ENCODE measurements at regions not wholly inside any gene's neighbourhood (a gene's known extent, or its start where the extent isn't known, plus 50 kb on each side); places are given as distances from the start of the nearest gene placed in this dataset.

DNA sequence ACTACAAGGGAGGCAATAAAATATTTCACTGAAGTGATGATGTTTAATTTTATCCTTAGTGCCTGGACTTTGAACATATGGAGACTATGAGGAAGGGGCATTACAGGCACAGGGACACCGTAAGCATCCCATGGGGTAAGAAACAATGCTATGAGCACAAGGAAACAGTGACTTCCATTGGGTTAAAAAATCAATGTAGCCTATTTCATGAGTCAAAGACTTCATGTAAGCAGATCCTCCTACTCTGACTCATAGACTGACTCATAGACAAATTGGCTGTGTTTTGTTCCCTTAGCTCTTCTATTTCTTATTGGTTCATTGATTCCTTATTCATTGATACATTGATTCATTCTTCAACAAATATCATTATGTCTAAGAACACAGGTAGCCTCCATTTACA is 351.0 kb downstream of the PRELID2 start:
- Histone ChIP-seq H3K9me3 (no peaks in the 10 kb centered on the region), H3K4me3 (no peak overlapping the region), H3K27me3 (no peaks in the 10 kb centered on the region), H3K27ac (no peak overlapping the region), H3K4me1 (no peaks in the 10 kb centered on the region), H3K36me3 (no peaks in the 10 kb centered on the region)
- TF ChIP-seq, protein P1, sequence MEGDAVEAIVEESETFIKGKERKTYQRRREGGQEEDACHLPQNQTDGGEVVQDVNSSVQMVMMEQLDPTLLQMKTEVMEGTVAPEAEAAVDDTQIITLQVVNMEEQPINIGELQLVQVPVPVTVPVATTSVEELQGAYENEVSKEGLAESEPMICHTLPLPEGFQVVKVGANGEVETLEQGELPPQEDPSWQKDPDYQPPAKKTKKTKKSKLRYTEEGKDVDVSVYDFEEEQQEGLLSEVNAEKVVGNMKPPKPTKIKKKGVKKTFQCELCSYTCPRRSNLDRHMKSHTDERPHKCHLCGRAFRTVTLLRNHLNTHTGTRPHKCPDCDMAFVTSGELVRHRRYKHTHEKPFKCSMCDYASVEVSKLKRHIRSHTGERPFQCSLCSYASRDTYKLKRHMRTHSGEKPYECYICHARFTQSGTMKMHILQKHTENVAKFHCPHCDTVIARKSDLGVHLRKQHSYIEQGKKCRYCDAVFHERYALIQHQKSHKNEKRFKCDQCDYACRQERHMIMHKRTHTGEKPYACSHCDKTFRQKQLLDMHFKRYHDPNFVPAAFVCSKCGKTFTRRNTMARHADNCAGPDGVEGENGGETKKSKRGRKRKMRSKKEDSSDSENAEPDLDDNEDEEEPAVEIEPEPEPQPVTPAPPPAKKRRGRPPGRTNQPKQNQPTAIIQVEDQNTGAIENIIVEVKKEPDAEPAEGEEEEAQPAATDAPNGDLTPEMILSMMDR (IDR thresholded peaks at IDR 0.05), result no peak
- no peak for DNase-seq (ENCODE audit: low spot score)

DNA sequence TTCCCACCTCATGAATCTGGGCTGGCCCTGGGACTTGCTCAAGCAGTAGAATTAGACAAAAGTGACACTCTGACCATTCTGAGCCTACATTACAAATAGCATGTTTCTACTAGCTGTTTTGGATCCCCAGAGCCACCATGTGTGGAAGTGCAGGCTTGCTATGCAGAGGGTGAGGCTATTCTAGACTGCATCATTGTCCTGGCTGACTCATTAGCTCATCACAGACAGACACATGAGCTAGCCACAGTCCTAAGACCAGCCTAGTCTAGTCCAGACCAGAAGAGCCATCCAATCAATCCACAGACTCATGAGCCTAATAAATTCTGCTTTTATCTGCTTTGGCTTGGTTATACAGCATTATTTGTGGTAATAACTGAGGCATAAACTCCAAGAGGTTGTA is 351.9 kb downstream of the PRELID2 start:
- Histone ChIP-seq H3K4me3 (no peak overlapping the region), H3K4me1 (no peaks in the 10 kb centered on the region), H3K27ac (no peak overlapping the region), H3K36me3 (no peaks in the 10 kb centered on the region), H3K9me3 (no peaks in the 10 kb centered on the region), H3K27me3 (no peaks in the 10 kb centered on the region)
- DNase-seq (ENCODE audit: low spot score), result no peak
- TF ChIP-seq, protein P1 (IDR thresholded peaks at IDR 0.05), result no peak

DNA sequence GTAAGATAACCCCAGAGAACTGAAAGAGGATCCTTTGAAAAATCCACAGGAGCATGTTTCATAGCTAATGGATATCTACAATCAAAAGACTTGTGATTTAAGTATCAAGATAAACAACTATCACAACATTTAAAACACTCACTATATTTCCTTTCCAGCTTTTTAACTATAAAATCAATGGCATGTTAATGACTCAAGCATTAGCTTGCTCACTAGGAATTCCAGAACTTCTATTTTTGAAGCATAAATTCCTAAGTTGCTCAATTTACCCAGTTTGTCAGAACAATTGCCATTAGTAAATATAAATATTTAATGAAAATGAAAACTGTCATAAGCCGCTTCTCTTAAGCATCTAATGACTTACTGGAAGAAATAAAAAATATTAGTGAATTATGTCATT is 355.3 kb downstream of the PRELID2 start:
- TF ChIP-seq, protein P1 (IDR thresholded peaks at IDR 0.05), result no peak

DNA sequence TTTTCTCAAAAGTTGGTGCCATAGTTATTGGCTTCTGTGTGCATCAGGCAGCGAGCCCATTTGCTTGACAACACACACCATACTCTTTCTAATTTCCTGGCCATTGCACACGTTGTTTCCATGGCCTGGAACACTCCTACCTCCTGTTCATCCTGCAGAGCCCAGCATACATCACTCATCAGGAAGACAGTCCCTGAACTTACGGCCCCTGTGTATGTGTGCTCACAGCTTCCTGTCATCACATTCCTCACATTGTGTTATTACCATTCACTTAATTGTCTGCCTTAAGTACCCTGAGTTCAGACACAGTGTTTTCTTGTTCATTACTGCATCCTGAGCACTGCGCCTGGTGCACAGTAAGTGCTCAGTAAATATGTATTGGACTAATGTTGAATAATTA is 355.9 kb downstream of the PRELID2 start:
- DNase-seq (ENCODE audit: low spot score), result no peak
- no peak overlapping the region for H3K4me3 ChIP-seq
- H3K27me3 ChIP-seq, result no peaks in the 10 kb centered on the region
- TF ChIP-seq, protein P1 (IDR thresholded peaks at IDR 0.05), result no peak
- no peak overlapping the region for H3K27ac ChIP-seq
- H3K9me3 ChIP-seq, result no peaks in the 10 kb centered on the region
- H3K4me1 ChIP-seq, result no peaks in the 10 kb centered on the region
- no peaks in the 10 kb centered on the region for H3K36me3 ChIP-seq

More for the DNA sequence above, 355.3 kb downstream of the PRELID2 start:
- Histone ChIP-seq H3K4me3 (no peak overlapping the region), H3K9me3 (no peaks in the 10 kb centered on the region), H3K36me3 (no peaks in the 10 kb centered on the region), H3K27ac (no peak overlapping the region), H3K4me1 (no peaks in the 10 kb centered on the region), H3K27me3 (no peaks in the 10 kb centered on the region)
- no peak for DNase-seq (ENCODE audit: low spot score)

DNA sequence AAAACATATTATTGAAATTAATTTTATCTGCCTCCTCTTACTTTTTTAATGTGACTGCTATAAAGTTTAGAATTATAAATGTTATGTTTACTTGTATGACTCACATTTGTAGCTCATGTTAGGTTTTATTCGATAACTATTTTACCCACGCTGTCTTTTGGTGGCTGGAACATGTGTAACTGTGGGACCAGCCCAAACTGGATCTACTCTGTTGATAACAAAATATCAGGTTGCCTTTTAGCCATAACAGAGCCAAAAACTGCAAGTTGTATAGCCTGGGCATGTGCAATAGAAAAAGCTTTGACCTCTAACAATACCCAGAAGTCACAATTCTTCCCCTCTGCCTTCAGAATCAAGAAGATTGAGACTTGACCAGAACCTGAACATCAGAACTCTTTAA is 356.5 kb downstream of the PRELID2 start:
- Histone ChIP-seq H3K9me3 (no peaks in the 10 kb centered on the region), H3K4me3 (no peak overlapping the region), H3K27me3 (no peaks in the 10 kb centered on the region), H3K36me3 (no peaks in the 10 kb centered on the region), H3K27ac (no peak overlapping the region), H3K4me1 (no peaks in the 10 kb centered on the region)
- TF ChIP-seq, protein P1 (IDR thresholded peaks at IDR 0.05), result no peak
- no peak for DNase-seq (ENCODE audit: low spot score)

DNA sequence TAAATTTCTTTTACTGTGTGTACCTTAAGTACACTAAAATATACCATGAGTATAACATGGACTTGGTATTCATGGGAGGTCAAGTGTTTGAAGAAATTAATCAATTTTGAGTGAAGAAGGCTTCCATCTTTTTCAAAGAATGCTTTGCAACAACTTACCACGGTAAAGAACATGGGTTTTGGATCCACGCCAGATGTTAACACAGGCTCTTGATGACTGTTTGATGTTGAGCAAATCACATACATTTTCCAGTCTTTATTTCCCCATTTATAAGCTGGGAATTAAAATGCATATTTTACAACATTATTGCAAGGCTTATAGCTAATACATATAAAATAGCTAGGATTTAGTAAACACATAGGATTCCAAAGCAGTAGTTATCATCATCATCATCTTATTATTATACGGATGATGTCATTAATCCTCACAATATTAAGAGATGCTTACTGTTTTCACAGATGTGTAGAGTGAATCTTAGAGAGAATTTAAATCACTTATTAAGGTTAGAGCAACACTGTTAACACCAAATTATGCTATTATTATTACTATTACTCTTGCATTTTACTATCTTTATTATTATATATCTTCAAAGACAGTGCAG is 362.0 kb downstream of the PRELID2 start:
- H3K4me1 ChIP-seq, result no peaks in the 10 kb centered on the region
- TF ChIP-seq, protein P1 (IDR thresholded peaks at IDR 0.05), result no peak
- H3K27me3 ChIP-seq, result no peaks in the 10 kb centered on the region
- no peak overlapping the region for H3K4me3 ChIP-seq
- no peaks in the 10 kb centered on the region for H3K9me3 ChIP-seq
- no peak for DNase-seq (ENCODE audit: low spot score)
- H3K27ac ChIP-seq, result no peak overlapping the region
- no peaks in the 10 kb centered on the region for H3K36me3 ChIP-seq

All from right atrium auricular region (tissue), 2 donors.